ENCODE measurements at regions not wholly inside any gene's neighbourhood (a gene's known extent, or its start where the extent isn't known, plus 50 kb on each side); places are given as distances from the start of the nearest gene placed in this dataset.

- ATAC-seq = no peak
- no peaks in the 10 kb centered on the region for H3K36me3 ChIP-seq (ENCODE audit: control insufficient read depth in 2 of 2, insufficient read depth in 2 of 2, low read length in 1 of 2)
Observed at GRCh38 chr2:67646714-67647333, 249.7 kb downstream of the ETAA1 start.

DNA sequence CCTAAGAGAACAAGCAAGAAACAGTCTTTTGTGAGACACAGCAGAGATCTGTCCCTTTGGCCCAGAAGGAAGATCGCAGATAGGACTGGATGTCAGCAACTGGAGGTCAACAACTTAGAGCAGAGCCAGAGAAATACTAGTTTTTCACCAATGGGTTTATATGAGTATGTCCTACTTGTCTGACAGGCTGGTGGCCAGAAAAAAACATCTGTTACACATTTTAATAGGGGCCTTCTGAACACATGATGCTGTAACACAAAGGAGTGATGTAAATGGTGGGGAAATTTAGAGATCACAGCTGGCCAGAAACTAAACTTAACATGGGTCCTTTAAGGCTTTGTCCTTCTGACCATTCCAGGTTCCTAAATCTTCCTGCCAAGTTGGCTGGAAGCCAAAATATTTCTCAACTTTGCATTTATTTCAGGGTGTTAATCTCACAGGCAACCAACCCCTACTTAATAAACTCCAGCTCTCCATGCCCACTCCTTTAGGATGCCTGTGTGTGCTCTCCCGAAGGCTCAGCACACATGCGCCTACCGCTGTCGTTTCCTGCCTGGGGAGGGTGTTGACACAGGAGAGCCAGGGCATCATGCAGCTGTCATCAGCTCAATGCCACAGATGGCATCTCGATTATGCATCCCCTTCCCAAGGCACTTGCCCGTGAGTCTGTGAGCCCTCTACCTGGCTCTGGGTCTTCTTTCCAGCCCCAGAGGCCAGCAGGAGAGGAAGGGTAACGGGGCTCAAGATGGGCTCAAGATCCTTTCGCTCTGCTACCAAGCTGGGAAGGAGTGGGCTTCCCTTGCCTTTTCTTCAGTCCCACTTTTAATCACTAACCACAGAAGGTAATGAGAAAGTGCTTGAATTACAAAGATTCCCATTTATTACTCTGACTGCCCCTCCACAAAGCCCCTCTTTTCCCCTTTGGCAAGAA is 252.5 kb downstream of the ETAA1 start:
- intact Hi-C loops (cut with micrococcal nuclease; ENCODE audit: unreplicated experiment) (no loop called here), in situ Hi-C loops (cut with MboI) (no loop called here)
- ChIA-PET POLR2A (no interaction called here), RAD21 (ENCODE audit: unreplicated experiment) (no interaction called here), SMC1A (ENCODE audit: uncharacterized antibody, unreplicated experiment) (no interaction called here), CTCF (interaction anchor here (1.0 to 1.7 kb wide), 2 partner anchors 201 to 1221 kb away, joined by 3 to 6 read pairs; no protein-coding TSS in a partner anchor)
- DNase-seq (ENCODE audit: low read depth, low spot score) (no peak), ATAC-seq (no peak), FAIRE-seq (no peak)
- no TSS peak for BruUV-seq (replicated peaks)
- Histone ChIP-seq H2AFZ (ENCODE audit: control insufficient read depth, low read depth, low read length) (no peak overlapping the region), H3K4me3 (no peak overlapping the region), H3K36me3 (ENCODE audit: control insufficient read depth in 2 of 2, insufficient read depth in 2 of 2, low read length in 1 of 2) (no peaks in the 10 kb centered on the region), H3K9me3 (replicated peaks; ENCODE audit: control insufficient read depth, insufficient read depth, low read length) (no peaks in the 10 kb centered on the region; the same call in 2 of the 3 replicates), H3K27ac (ENCODE audit: control insufficient read depth, insufficient read depth) (no peak overlapping the region), H3K4me2 (ENCODE audit: control insufficient read depth, insufficient read depth) (no peak overlapping the region), H3K79me2 (ENCODE audit: control insufficient read depth, insufficient read depth, low read length) (no peaks in the 10 kb centered on the region), H3K4me1 (ENCODE audit: control insufficient read depth, insufficient read depth, low read length) (no peaks in the 10 kb centered on the region), H3K27me3 (replicated peaks in 1 of 2; ENCODE audit: control insufficient read depth in 2 of 2, insufficient read depth in 2 of 2, low read length in 1 of 2) (no peaks in the 10 kb centered on the region), H3K9ac (ENCODE audit: control insufficient read depth, insufficient read depth, low read length) (no peak overlapping the region), H4K20me1 (ENCODE audit: control insufficient read depth, insufficient read depth) (no peaks in the 10 kb centered on the region)
- 35% methylated on average over 9 of the region's 9 CpGs for WGBS (ENCODE audit: insufficient coverage, insufficient replicate concordance, low lambda C conversion rate, missing lambda C conversion rate)
- no peak for TF ChIP-seq CREB1 (IDR thresholded peaks at IDR 0.05; ENCODE audit: low read depth)

More at GRCh38 chr2:67646714-67647333, 249.7 kb downstream of the ETAA1 start:
- no peak overlapping the region for H2AFZ ChIP-seq (ENCODE audit: control insufficient read depth, low read depth, low read length)
- in situ Hi-C loops (cut with MboI) = no loop called here
- ChIA-PET CTCF (interaction anchor here (1.0 kb wide), 1 partner anchor 9 kb away, joined by 3 read pairs; no protein-coding TSS in a partner anchor), SMC1A (ENCODE audit: uncharacterized antibody, unreplicated experiment) (interaction anchor here (1.0 kb wide), 1 partner anchor 8 kb away, joined by 3 read pairs; no protein-coding TSS in a partner anchor), RAD21 (ENCODE audit: unreplicated experiment) (no interaction called here), POLR2A (no interaction called here)
- DNase-seq (ENCODE audit: low read depth, low spot score) = no peak
- FAIRE-seq = no peak
- intact Hi-C loops (cut with micrococcal nuclease; ENCODE audit: unreplicated experiment) = no loop called here
- H3K4me2 ChIP-seq (ENCODE audit: control insufficient read depth, insufficient read depth) = no peak overlapping the region
- no peaks in the 10 kb centered on the region for H3K79me2 ChIP-seq (ENCODE audit: control insufficient read depth, insufficient read depth, low read length)
- 61% methylated on average over 6 of the region's 6 CpGs for WGBS (ENCODE audit: insufficient coverage, insufficient replicate concordance, low lambda C conversion rate, missing lambda C conversion rate)
- H3K27me3 ChIP-seq (replicated peaks in 1 of 2; ENCODE audit: control insufficient read depth in 2 of 2, insufficient read depth in 2 of 2, low read length in 1 of 2) = no peaks in the 10 kb centered on the region
- BruUV-seq (replicated peaks) = no TSS peak
- H3K27ac ChIP-seq (ENCODE audit: control insufficient read depth, insufficient read depth) = no peak overlapping the region
- no peak overlapping the region for H3K9ac ChIP-seq (ENCODE audit: control insufficient read depth, insufficient read depth, low read length)
- H3K4me1 ChIP-seq (ENCODE audit: control insufficient read depth, insufficient read depth, low read length) = no peaks in the 10 kb centered on the region
- H4K20me1 ChIP-seq (ENCODE audit: control insufficient read depth, insufficient read depth) = no peaks in the 10 kb centered on the region
- TF ChIP-seq TARDBP (IDR thresholded peaks at IDR 0.05; ENCODE audit: borderline replicate concordance) = no peak
- H3K4me3 ChIP-seq = no peak overlapping the region
- no peaks in the 10 kb centered on the region; the same call in 2 of the 3 replicates for H3K9me3 ChIP-seq (replicated peaks; ENCODE audit: control insufficient read depth, insufficient read depth, low read length)

All from GM12878 (cell line).